ENCODE measurements at regions not wholly inside any gene's neighbourhood (a gene's known extent, or its start where the extent isn't known, plus 50 kb on each side); places are given as distances from the start of the nearest gene placed in this dataset.

DNA sequence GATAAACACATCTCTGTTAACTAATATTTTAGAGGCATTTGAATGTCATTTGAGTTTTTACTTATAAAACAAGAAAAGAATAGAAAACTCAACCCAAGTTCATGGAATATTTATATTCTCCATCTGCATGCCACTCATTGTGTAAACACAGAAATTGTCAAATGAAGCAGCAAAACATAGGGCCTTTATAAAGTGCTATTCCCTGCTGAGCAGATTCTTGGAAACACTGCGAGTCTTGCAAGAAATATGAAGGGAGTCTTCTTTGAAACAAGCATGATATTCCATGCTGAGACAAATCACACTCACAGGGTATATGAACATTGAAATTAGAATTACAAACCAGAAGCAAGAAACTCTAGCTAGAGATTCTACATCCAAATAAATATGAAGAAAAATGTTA, 655.8 kb downstream of the BRINP3 start:
- Histone ChIP-seq H3K27ac (ENCODE audit: low read length) (no peak overlapping the region), H3K9me3 (ENCODE audit: low read length) (no peaks in the 10 kb centered on the region), H2AFZ (ENCODE audit: low read depth, low read length) (no peak overlapping the region), H3K27me3 (ENCODE audit: insufficient read depth, low read depth, low read length) (no peaks in the 10 kb centered on the region), H3K9me2 (ENCODE audit: insufficient read depth, low read length) (no peaks in the 10 kb centered on the region), H3K4me3 (ENCODE audit: low read length) (no peak overlapping the region), H3F3A (ENCODE audit: insufficient read depth, low read length, poor library complexity, severe bottlenecking) (no peaks in the 10 kb centered on the region), H3K9ac (ENCODE audit: low read length) (no peak overlapping the region), H3K4me2 (ENCODE audit: low read length) (no peak overlapping the region), H4K20me1 (ENCODE audit: insufficient read depth) (no peaks in the 10 kb centered on the region), H3K36me3 (ENCODE audit: insufficient read depth, low read length) (no peaks in the 10 kb centered on the region), H3K79me2 (replicated peaks; ENCODE audit: insufficient read depth, low read length) (no peaks in the 10 kb centered on the region)
- TF ChIP-seq MXI1 (conservative IDR thresholded peaks at IDR 0.05; ENCODE audit: poor library complexity, severe bottlenecking) (no peak), SMC3 (conservative IDR thresholded peaks at IDR 0.05; ENCODE audit: poor library complexity) (no peak), REST (IDR thresholded peaks at IDR 0.05; ENCODE audit: borderline replicate concordance) (no peak), POLR2AphosphoS5 (IDR thresholded peaks at IDR 0.05) (peak; percentile 34), RAD21 (conservative IDR thresholded peaks at IDR 0.05) (no peak)
- TF ChIP-seq, protein P1, sequence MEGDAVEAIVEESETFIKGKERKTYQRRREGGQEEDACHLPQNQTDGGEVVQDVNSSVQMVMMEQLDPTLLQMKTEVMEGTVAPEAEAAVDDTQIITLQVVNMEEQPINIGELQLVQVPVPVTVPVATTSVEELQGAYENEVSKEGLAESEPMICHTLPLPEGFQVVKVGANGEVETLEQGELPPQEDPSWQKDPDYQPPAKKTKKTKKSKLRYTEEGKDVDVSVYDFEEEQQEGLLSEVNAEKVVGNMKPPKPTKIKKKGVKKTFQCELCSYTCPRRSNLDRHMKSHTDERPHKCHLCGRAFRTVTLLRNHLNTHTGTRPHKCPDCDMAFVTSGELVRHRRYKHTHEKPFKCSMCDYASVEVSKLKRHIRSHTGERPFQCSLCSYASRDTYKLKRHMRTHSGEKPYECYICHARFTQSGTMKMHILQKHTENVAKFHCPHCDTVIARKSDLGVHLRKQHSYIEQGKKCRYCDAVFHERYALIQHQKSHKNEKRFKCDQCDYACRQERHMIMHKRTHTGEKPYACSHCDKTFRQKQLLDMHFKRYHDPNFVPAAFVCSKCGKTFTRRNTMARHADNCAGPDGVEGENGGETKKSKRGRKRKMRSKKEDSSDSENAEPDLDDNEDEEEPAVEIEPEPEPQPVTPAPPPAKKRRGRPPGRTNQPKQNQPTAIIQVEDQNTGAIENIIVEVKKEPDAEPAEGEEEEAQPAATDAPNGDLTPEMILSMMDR (IDR thresholded peaks at IDR 0.05; ENCODE audit: poor library complexity, severe bottlenecking) = no peak

DNA sequence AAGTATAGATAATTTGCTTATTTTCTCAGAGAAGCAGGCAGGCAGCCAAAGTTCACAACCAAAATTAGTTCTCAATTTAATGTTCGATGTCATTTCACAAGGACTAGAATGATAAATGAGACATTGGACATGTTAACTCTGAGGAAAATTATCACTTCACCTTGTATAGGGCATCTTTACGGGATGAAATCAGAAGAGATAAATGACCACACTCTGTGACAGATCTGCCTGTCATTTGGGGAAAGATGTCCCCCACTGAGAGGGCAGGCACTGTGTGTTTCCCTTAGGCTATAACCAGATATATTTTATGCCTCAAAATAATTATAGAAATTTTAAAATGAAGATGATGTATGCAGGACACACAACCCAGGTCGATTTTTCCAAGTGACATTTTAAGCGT, 642.9 kb downstream of the BRINP3 start:
- Histone ChIP-seq H2AFZ (ENCODE audit: low read depth, low read length) (no peak overlapping the region), H3K4me3 (ENCODE audit: low read length) (no peak overlapping the region), H3K27ac (ENCODE audit: low read length) (no peak overlapping the region), H3K9me2 (ENCODE audit: insufficient read depth, low read length) (no peaks in the 10 kb centered on the region), H3F3A (ENCODE audit: insufficient read depth, low read length, poor library complexity, severe bottlenecking) (no peaks in the 10 kb centered on the region), H3K4me2 (ENCODE audit: low read length) (no peak overlapping the region), H3K9ac (ENCODE audit: low read length) (no peak overlapping the region), H3K27me3 (ENCODE audit: insufficient read depth, low read depth, low read length) (no peaks in the 10 kb centered on the region), H3K79me2 (replicated peaks; ENCODE audit: insufficient read depth, low read length) (no peaks in the 10 kb centered on the region), H4K20me1 (ENCODE audit: insufficient read depth) (no peaks in the 10 kb centered on the region), H3K9me3 (ENCODE audit: low read length) (no peaks in the 10 kb centered on the region), H3K36me3 (ENCODE audit: insufficient read depth, low read length) (no peaks in the 10 kb centered on the region)
- TF ChIP-seq TAF1 (IDR thresholded peaks at IDR 0.05; ENCODE audit: low read depth) (no peak), MXI1 (conservative IDR thresholded peaks at IDR 0.05; ENCODE audit: poor library complexity, severe bottlenecking) (no peak), EP300 (conservative IDR thresholded peaks at IDR 0.05; ENCODE audit: poor library complexity, severe bottlenecking) (no peak)

DNA sequence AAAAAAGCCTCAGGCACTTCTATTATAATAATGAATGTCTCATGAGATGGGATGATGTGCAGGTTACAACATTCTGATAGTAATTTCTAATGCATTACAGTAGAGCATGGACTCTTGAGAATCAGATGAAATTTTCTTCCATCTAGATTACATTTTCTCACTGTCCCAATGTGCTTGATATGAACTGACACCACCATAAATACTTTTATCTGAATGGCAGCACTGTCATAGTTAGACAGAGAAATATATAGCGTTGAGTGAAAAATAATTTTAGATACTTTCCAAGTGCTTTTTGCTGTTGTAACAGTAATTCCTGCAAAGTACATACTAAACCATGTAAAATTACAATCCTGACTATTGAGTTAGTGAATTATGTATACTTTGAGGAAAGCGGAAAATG, 630.1 kb downstream of the BRINP3 start:
- Histone ChIP-seq H4K20me1 (ENCODE audit: insufficient read depth) (no peaks in the 10 kb centered on the region), H3K9me3 (ENCODE audit: low read length) (no peaks in the 10 kb centered on the region), H3F3A (ENCODE audit: insufficient read depth, low read length, poor library complexity, severe bottlenecking) (no peaks in the 10 kb centered on the region), H2AFZ (ENCODE audit: low read depth, low read length) (no peak overlapping the region), H3K79me2 (replicated peaks; ENCODE audit: insufficient read depth, low read length) (no peaks in the 10 kb centered on the region), H3K4me3 (ENCODE audit: low read length) (no peak overlapping the region), H3K9ac (ENCODE audit: low read length) (no peak overlapping the region), H3K4me2 (ENCODE audit: low read length) (no peak overlapping the region), H3K36me3 (ENCODE audit: insufficient read depth, low read length) (no peaks in the 10 kb centered on the region), H3K9me2 (ENCODE audit: insufficient read depth, low read length) (no peaks in the 10 kb centered on the region), H3K27ac (ENCODE audit: low read length) (peak overlapping the region; percentile 7), H3K27me3 (ENCODE audit: insufficient read depth, low read depth, low read length) (no peaks in the 10 kb centered on the region)
- TF ChIP-seq RAD21 (conservative IDR thresholded peaks at IDR 0.05) (peak; percentile 30), POLR2AphosphoS5 (IDR thresholded peaks at IDR 0.05) (peak; percentile 95), TAF1 (IDR thresholded peaks at IDR 0.05; ENCODE audit: low read depth) (no peak), SMC3 (conservative IDR thresholded peaks at IDR 0.05; ENCODE audit: poor library complexity) (no peak), EP300 (conservative IDR thresholded peaks at IDR 0.05; ENCODE audit: poor library complexity, severe bottlenecking) (peak; percentile 99), EZH2 (IDR thresholded peaks at IDR 0.05; ENCODE audit: borderline replicate concordance, insufficient read depth, low read length, poor library complexity, severe bottlenecking) (no peak), MXI1 (conservative IDR thresholded peaks at IDR 0.05; ENCODE audit: poor library complexity, severe bottlenecking) (no peak), REST (IDR thresholded peaks at IDR 0.05; ENCODE audit: borderline replicate concordance) (peak; percentile 67)
- TF ChIP-seq, protein P1 (IDR thresholded peaks at IDR 0.05; ENCODE audit: poor library complexity, severe bottlenecking) = no peak
